ENCODE measurements at regions not wholly inside any gene's neighbourhood (a gene's known extent, or its start where the extent isn't known, plus 50 kb on each side); places are given as distances from the start of the nearest gene placed in this dataset.

- TF ChIP-seq HDGF (IDR thresholded peaks at IDR 0.05) (no peak), FOXK2 (IDR thresholded peaks at IDR 0.05) (no peak), POLR2A (IDR thresholded peaks at IDR 0.05; ENCODE audit: low read depth, low read length) (no peak), MXI1 (IDR thresholded peaks at IDR 0.05; ENCODE audit: low read depth, low read length) (no peak), PBX3 (IDR thresholded peaks at IDR 0.05; ENCODE audit: insufficient replicate concordance, low read depth, low read length) (no peak), SREBF1 (IDR thresholded peaks at IDR 0.05; ENCODE audit: low read length) (no peak), KDM1A (IDR thresholded peaks at IDR 0.05; ENCODE audit: borderline replicate concordance) (no peak), CTCF (IDR thresholded peaks at IDR 0.05 in 2 of 3, conservative IDR thresholded peaks at IDR 0.05 in 1 of 3; ENCODE audit: control insufficient read depth in 2 of 3, extremely low read depth in 1 of 3, insufficient read depth in 1 of 3, low read depth in 3 of 3, low read length in 3 of 3) (no peak), SPI1 (IDR thresholded peaks at IDR 0.05; ENCODE audit: borderline replicate concordance, insufficient read depth, low read depth, low read length) (no peak), CBFB (IDR thresholded peaks at IDR 0.05; ENCODE audit: low read depth) (no peak)
These were observed 172.5 kb upstream of the MGAT5 start for GRCh38 chr2:134081238-134081938.

Data from GM12878 (cell line).